Mucosa of descending colon (tissue), 3 donors: ENCODE measurements at regions not wholly inside any gene's neighbourhood (a gene's known extent, or its start where the extent isn't known, plus 50 kb on each side); places are given as distances from the start of the nearest gene placed in this dataset.

Source experiments
- ATAC-seq: fragments of 200-7000 bp; cut with Tn5 transposase; one replicate; pipeline ENCODE4 v1.9.1; 2020; ENCODE audit warnings: mild to moderate bottlenecking, moderate library complexity
- DNase-seq, 3 donors: peaks; one replicate each; pipeline ENCODE4 v3.0.0-alpha.2; 2020
- H3K36me3 ChIP-seq: fragments of 200-600 bp; one replicate; pipeline ENCODE4 v1.8.0; 2021; ENCODE audit warnings: low read depth, mild to moderate bottlenecking
- H3K4me1 ChIP-seq: fragments of 200-600 bp; one replicate; pipeline ENCODE4 v1.8.0; 2021; ENCODE audit warnings: low read depth, mild to moderate bottlenecking
- H3K4me3 ChIP-seq: fragments of 200-600 bp; one replicate; pipeline ENCODE4 v1.8.0; 2021; ENCODE audit warnings: mild to moderate bottlenecking
- H3K9me3 ChIP-seq: fragments of 200-600 bp; one replicate; pipeline ENCODE4 v1.8.0; 2021; ENCODE audit warnings: mild to moderate bottlenecking
- intact Hi-C, 2 donors: fragments of 100-400 bp; cut with DNase I in 1 of 2; cut with micrococcal nuclease in 1 of 2; formaldehyde crosslinking; loops; one replicate each; pipeline versions ENCODE4 v1.11.0 to v1.11.1; 2022; cut with DNase I, micrococcal nuclease
- TF ChIP-seq, protein P1 (sequence below): fragments of 200-600 bp; IDR thresholded peaks from one replicate; pipeline ENCODE4 v1.8.0; 2022; ENCODE audit warnings: antibody characterized with exemption, mild to moderate bottlenecking
- donor health status: DM: no; HTN: no; CAD: no; lungs with moderate emphysema.
- donor health status: DM: no; HTN: no; CAD: no.
- donor health status: DM: no; HTN: yes; CAD: no.

- DNase-seq (no peak), ATAC-seq (no peak)
- Histone ChIP-seq H3K9me3 (no peaks in the 10 kb centered on the region), H3K4me1 (no peaks in the 10 kb centered on the region), H3K4me3 (no peak overlapping the region), H3K36me3 (no peaks in the 10 kb centered on the region)
- TF ChIP-seq, protein P1, sequence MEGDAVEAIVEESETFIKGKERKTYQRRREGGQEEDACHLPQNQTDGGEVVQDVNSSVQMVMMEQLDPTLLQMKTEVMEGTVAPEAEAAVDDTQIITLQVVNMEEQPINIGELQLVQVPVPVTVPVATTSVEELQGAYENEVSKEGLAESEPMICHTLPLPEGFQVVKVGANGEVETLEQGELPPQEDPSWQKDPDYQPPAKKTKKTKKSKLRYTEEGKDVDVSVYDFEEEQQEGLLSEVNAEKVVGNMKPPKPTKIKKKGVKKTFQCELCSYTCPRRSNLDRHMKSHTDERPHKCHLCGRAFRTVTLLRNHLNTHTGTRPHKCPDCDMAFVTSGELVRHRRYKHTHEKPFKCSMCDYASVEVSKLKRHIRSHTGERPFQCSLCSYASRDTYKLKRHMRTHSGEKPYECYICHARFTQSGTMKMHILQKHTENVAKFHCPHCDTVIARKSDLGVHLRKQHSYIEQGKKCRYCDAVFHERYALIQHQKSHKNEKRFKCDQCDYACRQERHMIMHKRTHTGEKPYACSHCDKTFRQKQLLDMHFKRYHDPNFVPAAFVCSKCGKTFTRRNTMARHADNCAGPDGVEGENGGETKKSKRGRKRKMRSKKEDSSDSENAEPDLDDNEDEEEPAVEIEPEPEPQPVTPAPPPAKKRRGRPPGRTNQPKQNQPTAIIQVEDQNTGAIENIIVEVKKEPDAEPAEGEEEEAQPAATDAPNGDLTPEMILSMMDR, result no peak
- intact Hi-C loops, result no loop called here
These were observed 232.2 kb downstream of the GPAT3 start for GRCh38 chr4:83768146-83768545.

- H3K4me1 ChIP-seq, result no peaks in the 10 kb centered on the region
- ATAC-seq, result no peak
- no peak for DNase-seq
- intact Hi-C loops, result no loop called here
- TF ChIP-seq, protein P1, result no peak
- H3K36me3 ChIP-seq, result no peaks in the 10 kb centered on the region
- no peak overlapping the region for H3K4me3 ChIP-seq
- no peaks in the 10 kb centered on the region for H3K9me3 ChIP-seq
These were observed 231.2 kb downstream of the GPAT3 start for GRCh38 chr4:83767067-83767466.

GRCh38 chr4:83759611-83760010 lies 223.7 kb downstream of the GPAT3 start:
- TF ChIP-seq, protein P1, result no peak
- Histone ChIP-seq H3K4me1 (no peaks in the 10 kb centered on the region), H3K9me3 (no peaks in the 10 kb centered on the region), H3K36me3 (no peaks in the 10 kb centered on the region), H3K4me3 (no peak overlapping the region)
- intact Hi-C loops, result no loop called here
- ATAC-seq, result no peak
- no peak for DNase-seq

DNA sequence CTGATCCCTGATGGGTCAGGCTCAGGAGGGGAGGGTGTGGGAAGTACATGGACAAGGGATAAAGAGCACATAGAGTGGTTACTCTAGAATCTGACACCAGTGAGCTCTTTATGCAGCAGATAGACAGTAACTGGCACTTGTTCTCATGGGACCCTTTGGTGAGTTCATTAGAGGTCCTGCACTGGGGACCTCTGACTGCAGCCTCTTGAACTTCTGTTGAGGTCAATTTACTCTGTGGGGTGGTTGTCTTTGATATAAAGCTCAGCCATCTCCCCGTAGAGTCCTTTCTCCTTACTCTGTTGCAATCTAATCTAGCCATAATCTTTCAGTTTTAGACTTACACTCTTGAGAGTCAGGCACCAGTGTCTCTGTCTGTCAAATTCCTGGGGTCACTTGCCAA lies 222.4 kb downstream of the GPAT3 start:
- H3K36me3 ChIP-seq, result no peaks in the 10 kb centered on the region
- DNase-seq (no peak), ATAC-seq (no peak)
- H3K9me3 ChIP-seq, result no peaks in the 10 kb centered on the region
- no peak overlapping the region for H3K4me3 ChIP-seq
- H3K4me1 ChIP-seq, result no peaks in the 10 kb centered on the region
- intact Hi-C loops, result no loop called here
- TF ChIP-seq, protein P1, result no peak

DNA sequence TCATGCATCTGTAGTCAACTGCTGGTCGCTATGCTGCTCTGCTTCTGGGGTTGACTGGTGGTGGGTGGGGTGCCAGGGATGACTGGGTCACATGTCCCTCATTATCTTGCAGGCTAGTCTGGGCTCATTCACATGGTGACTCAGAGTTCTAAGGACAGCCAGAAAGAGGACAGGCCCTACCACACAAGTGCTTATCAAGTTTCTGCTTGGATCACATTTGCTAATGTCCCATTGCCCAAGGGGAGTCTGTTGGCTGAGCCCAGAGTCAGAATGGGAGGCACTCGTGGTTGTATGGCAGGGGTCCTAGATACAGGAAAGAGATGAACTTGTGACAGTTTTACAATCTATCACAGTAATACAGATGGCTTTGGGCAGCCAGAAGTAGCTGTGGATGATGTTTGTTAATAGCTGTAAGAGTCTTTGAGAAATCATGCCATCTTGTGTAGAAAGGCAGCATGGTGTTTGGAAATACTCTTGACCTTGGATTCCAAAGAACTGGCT lies 221.3 kb downstream of the GPAT3 start:
- TF ChIP-seq, protein P1, result no peak
- Histone ChIP-seq H3K4me3 (no peak overlapping the region), H3K36me3 (no peaks in the 10 kb centered on the region), H3K4me1 (no peaks in the 10 kb centered on the region), H3K9me3 (no peaks in the 10 kb centered on the region)
- intact Hi-C loops, result no loop called here
- no peak for ATAC-seq
- DNase-seq, result no peak

GRCh38 chr4:83753260-83753659 lies 217.4 kb downstream of the GPAT3 start:
- no peaks in the 10 kb centered on the region for H3K36me3 ChIP-seq
- H3K9me3 ChIP-seq, result no peaks in the 10 kb centered on the region
- no peak overlapping the region for H3K4me3 ChIP-seq
- intact Hi-C loops, result no loop called here
- DNase-seq (no peak), ATAC-seq (no peak)
- H3K4me1 ChIP-seq, result no peaks in the 10 kb centered on the region
- TF ChIP-seq, protein P1, result no peak
